Uterus (tissue), 2 donors: ENCODE measurements at regions not wholly inside any gene's neighbourhood (a gene's known extent, or its start where the extent isn't known, plus 50 kb on each side); places are given as distances from the start of the nearest gene placed in this dataset.

Experiments used
- CTCF ChIP-seq, 4 experiments: fragments of 200-600 bp in 2 of 4; fragments of 450-650 bp in 2 of 4; sonication (generic) in 2 of 4; IDR thresholded peaks; one replicate each; pipeline ENCODE4 v1.5.1; 2016 to 2019; ENCODE audit warnings: antibody characterized with exemption in 4 of 4, mild to moderate bottlenecking in 2 of 4, moderate library complexity in 1 of 4
- POLR2A ChIP-seq, 2 donors: fragments of 450-650 bp; IDR thresholded peaks; one replicate each; pipeline ENCODE4 v1.6.1; 2016; ENCODE audit warnings: antibody characterized with exemption in 2 of 2, mild to moderate bottlenecking in 1 of 2, moderate library complexity in 1 of 2

- TF ChIP-seq CTCF (IDR thresholded peaks at IDR 0.05) (no peak), POLR2A (IDR thresholded peaks at IDR 0.05) (no peak)
These were observed 85.6 kb upstream of the TSPAN8 start for GRCh38 chr12:71243370-71243769.
